ENCODE measurements at regions not wholly inside any gene's neighbourhood (a gene's known extent, or its start where the extent isn't known, plus 50 kb on each side); places are given as distances from the start of the nearest gene placed in this dataset.
"Not testable (repeated sequence)": the region's sequence is repeated elsewhere in the genome, so short reads cannot be mapped to it uniquely, and the experiment has no call there.

- DNase-seq = no peak
These were observed 597.9 kb downstream of the ZNF608 start for GRCh38 chr5:124148574-124148973.

GRCh38 chr5:124140060-124140459 lies 606.4 kb downstream of the ZNF608 start:
- no peak for DNase-seq

GRCh38 chr5:124139477-124139876 lies 607.0 kb downstream of the ZNF608 start:
- no peak for DNase-seq

- DNase-seq = no peak
These were observed 609.8 kb downstream of the ZNF608 start for GRCh38 chr5:124136609-124137008.

- DNase-seq = no peak
These were observed 611.5 kb downstream of the ZNF608 start for GRCh38 chr5:124134941-124135340.

- DNase-seq = no peak
These were observed 613.0 kb downstream of the ZNF608 start for GRCh38 chr5:124133406-124133805.

- DNase-seq = no peak
These were observed 613.6 kb downstream of the ZNF608 start for GRCh38 chr5:124132843-124133242.

- DNase-seq = no peak
These were observed 615.0 kb downstream of the ZNF608 start for GRCh38 chr5:124131466-124131865.

- DNase-seq = no peak
These were observed 615.6 kb downstream of the ZNF608 start for GRCh38 chr5:124130816-124131215.

- DNase-seq = no peak
These were observed 616.9 kb downstream of the CSNK1G3 start for GRCh38 chr5:124128867-124129266.

GRCh38 chr5:124126504-124127217 lies 614.7 kb downstream of the CSNK1G3 start:
- no peak for DNase-seq

GRCh38 chr5:124124711-124125229 lies 612.8 kb downstream of the CSNK1G3 start:
- DNase-seq = no peak

GRCh38 chr5:124121198-124121597 lies 609.2 kb downstream of the CSNK1G3 start:
- no peak for DNase-seq

GRCh38 chr5:124114911-124115310 lies 602.9 kb downstream of the CSNK1G3 start:
- DNase-seq = no peak

- no peak for DNase-seq
These were observed 599.9 kb downstream of the CSNK1G3 start for GRCh38 chr5:124111886-124112285.

GRCh38 chr5:124110942-124111341 lies 599.0 kb downstream of the CSNK1G3 start:
- DNase-seq = no peak

- no peak for DNase-seq
These were observed 593.3 kb downstream of the CSNK1G3 start for GRCh38 chr5:124105326-124105725.

GRCh38 chr5:124104821-124105220 lies 592.8 kb downstream of the CSNK1G3 start:
- no peak for DNase-seq

- no peak for DNase-seq
These were observed 592.4 kb downstream of the CSNK1G3 start for GRCh38 chr5:124104344-124104743.

GRCh38 chr5:124103671-124104070 lies 591.7 kb downstream of the CSNK1G3 start:
- no peak for DNase-seq

- not testable (repeated sequence) for DNase-seq
These were observed 591.1 kb downstream of the CSNK1G3 start for GRCh38 chr5:124103056-124103455.

GRCh38 chr5:124102486-124102885 lies 590.5 kb downstream of the CSNK1G3 start:
- DNase-seq = no peak

- no peak for DNase-seq
These were observed 581.7 kb downstream of the CSNK1G3 start for GRCh38 chr5:124093658-124094057.

GRCh38 chr5:124090115-124090514 lies 578.1 kb downstream of the CSNK1G3 start:
- no peak for DNase-seq

GRCh38 chr5:124089578-124089977 lies 577.6 kb downstream of the CSNK1G3 start:
- no peak for DNase-seq

All from effector CD4-positive, alpha-beta T cell (primary cell).